Esophagus muscularis mucosa (tissue), 3 donors: ENCODE measurements at regions not wholly inside any gene's neighbourhood (a gene's known extent, or its start where the extent isn't known, plus 50 kb on each side); places are given as distances from the start of the nearest gene placed in this dataset.

ENCODE experiments used
- POLR2A ChIP-seq: fragments of 450-650 bp; IDR thresholded peaks from one replicate; pipeline ENCODE4 v1.6.1; 2017; ENCODE audit warnings: antibody characterized with exemption, moderate library complexity, mild to moderate bottlenecking, low read depth
- POLR2AphosphoS5 ChIP-seq, 2 donors: sonication (generic); formaldehyde crosslinking; IDR thresholded peaks; one replicate each; pipeline ENCODE4 v1.6.1; 2017; ENCODE audit warnings: antibody characterized with exemption in 2 of 2
- TF ChIP-seq, protein P1 (sequence below), 3 experiments: fragments of 200-600 bp in 2 of 3; fragments of 450-650 bp in 1 of 3; sonication (generic) in 2 of 3; IDR thresholded peaks; one replicate each; pipeline ENCODE4 v1.5.1; 2017 to 2019; ENCODE audit warnings: antibody characterized with exemption in 3 of 3, mild to moderate bottlenecking in 2 of 3, moderate library complexity in 1 of 3

DNA sequence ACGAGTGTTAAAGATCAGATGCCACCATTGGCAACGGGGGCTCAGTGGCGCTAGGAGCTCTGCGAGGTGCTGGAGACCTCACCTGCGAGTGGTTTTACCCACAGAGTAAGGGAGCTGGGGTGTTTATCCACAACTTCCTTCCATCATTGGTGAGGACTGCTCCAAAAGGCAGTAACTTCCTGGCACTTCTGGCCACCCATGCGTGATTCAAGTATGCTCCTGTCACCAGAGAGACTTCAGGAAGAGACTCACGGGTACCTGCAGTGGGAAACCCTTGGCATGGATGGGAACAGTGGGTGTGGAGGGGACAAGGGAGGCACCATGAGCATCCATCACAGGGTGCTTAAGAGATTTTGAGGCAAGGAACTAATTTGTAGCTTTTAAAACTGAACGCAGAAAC is 53.2 kb downstream of the RIN2 start:
- TF ChIP-seq POLR2A, result no peak
- TF ChIP-seq POLR2AphosphoS5 (IDR thresholded peaks at IDR 0.05), result no peak
- TF ChIP-seq, protein P1, sequence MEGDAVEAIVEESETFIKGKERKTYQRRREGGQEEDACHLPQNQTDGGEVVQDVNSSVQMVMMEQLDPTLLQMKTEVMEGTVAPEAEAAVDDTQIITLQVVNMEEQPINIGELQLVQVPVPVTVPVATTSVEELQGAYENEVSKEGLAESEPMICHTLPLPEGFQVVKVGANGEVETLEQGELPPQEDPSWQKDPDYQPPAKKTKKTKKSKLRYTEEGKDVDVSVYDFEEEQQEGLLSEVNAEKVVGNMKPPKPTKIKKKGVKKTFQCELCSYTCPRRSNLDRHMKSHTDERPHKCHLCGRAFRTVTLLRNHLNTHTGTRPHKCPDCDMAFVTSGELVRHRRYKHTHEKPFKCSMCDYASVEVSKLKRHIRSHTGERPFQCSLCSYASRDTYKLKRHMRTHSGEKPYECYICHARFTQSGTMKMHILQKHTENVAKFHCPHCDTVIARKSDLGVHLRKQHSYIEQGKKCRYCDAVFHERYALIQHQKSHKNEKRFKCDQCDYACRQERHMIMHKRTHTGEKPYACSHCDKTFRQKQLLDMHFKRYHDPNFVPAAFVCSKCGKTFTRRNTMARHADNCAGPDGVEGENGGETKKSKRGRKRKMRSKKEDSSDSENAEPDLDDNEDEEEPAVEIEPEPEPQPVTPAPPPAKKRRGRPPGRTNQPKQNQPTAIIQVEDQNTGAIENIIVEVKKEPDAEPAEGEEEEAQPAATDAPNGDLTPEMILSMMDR (IDR thresholded peaks at IDR 0.05), result no peak
